ENCODE measurements at regions not wholly inside any gene's neighbourhood (a gene's known extent, or its start where the extent isn't known, plus 50 kb on each side); places are given as distances from the start of the nearest gene placed in this dataset.

DNA sequence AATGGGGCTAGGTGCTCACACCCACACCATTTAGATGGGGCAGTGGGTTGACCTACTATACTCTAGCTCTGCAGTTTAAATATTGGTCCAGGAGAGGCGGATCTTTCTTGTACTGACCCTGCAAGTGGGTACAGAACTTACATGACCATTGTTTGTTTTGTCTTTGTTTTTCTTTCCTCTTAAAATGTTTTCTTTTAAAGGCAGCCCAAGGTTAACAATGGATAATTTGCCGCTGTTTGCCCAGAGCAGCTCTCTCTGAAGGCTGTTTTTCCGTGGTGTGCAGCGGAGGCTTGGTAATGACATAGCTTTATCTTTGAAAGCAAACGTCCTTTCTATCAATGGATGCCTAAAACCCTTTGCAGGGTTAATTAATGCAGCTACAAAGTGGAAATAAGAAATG, 133.3 kb upstream of the MEX3C start:
- H2AFZ ChIP-seq (ENCODE audit: low read length): no peak overlapping the region
- TF ChIP-seq, protein P1, sequence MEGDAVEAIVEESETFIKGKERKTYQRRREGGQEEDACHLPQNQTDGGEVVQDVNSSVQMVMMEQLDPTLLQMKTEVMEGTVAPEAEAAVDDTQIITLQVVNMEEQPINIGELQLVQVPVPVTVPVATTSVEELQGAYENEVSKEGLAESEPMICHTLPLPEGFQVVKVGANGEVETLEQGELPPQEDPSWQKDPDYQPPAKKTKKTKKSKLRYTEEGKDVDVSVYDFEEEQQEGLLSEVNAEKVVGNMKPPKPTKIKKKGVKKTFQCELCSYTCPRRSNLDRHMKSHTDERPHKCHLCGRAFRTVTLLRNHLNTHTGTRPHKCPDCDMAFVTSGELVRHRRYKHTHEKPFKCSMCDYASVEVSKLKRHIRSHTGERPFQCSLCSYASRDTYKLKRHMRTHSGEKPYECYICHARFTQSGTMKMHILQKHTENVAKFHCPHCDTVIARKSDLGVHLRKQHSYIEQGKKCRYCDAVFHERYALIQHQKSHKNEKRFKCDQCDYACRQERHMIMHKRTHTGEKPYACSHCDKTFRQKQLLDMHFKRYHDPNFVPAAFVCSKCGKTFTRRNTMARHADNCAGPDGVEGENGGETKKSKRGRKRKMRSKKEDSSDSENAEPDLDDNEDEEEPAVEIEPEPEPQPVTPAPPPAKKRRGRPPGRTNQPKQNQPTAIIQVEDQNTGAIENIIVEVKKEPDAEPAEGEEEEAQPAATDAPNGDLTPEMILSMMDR (conservative IDR thresholded peaks at IDR 0.05): no peak
- no peak overlapping the region for H3K14ac ChIP-seq (ENCODE audit: insufficient read depth, low read length)
- H3K4me1 ChIP-seq (ENCODE audit: insufficient read depth, low read length): no peaks in the 10 kb centered on the region
- no peak overlapping the region for H3K4me2 ChIP-seq (ENCODE audit: insufficient read depth, insufficient read length, low read length)
- Mint-ChIP-seq H3K27ac (no peak overlapping the region), H3K4me1 (peaks cover 7 to 10% of the 10 kb centered on the region in 2 experiments), H3K27me3 (ENCODE audit: low read depth) (no peaks in the 10 kb centered on the region; the same call in 1 of the 2 replicates), H3K36me3 (ENCODE audit: insufficient read depth in 1 of 3, low read depth in 3 of 3) (no peaks in the 10 kb centered on the region), H3K4me3 (no peak overlapping the region), H3K9me3 (no peaks in the 10 kb centered on the region; a peak in 1 of 5 replicates)
- H4K5ac ChIP-seq (ENCODE audit: insufficient read length, low read depth, low read length): no peak overlapping the region
- H4K20me1 ChIP-seq (ENCODE audit: control insufficient read depth, insufficient read depth, insufficient read length): no peaks in the 10 kb centered on the region
- no peak overlapping the region for H2AK5ac ChIP-seq (ENCODE audit: insufficient read length, low read length)
- no peaks in the 10 kb centered on the region for H3K27me3 ChIP-seq (ENCODE audit: insufficient read depth, low read length)
- H2BK5ac ChIP-seq (ENCODE audit: insufficient read length, low read length): no peak overlapping the region
- no peak overlapping the region for H3K56ac ChIP-seq (ENCODE audit: insufficient read length, low read depth, low read length)
- H3K9me3 ChIP-seq (ENCODE audit: control insufficient read depth, low read depth, low read length): no peaks in the 10 kb centered on the region
- no peak overlapping the region for H4K91ac ChIP-seq (ENCODE audit: insufficient read length, low read depth, low read length)
- no peak overlapping the region for H4K8ac ChIP-seq (replicated peaks; ENCODE audit: insufficient read length, low read depth, low read length)
- H3K9ac ChIP-seq (ENCODE audit: extremely low read depth, insufficient read length, low read length): no peak overlapping the region
- no peaks in the 10 kb centered on the region for H3K79me2 ChIP-seq (ENCODE audit: insufficient read depth, low read length)
- no peak overlapping the region for H3K23ac ChIP-seq (ENCODE audit: insufficient read length, low read depth, low read length)
- no peak for DNase-seq
- H3K27ac ChIP-seq (ENCODE audit: insufficient read length, low read depth, low read length): no peak overlapping the region
- H3T11ph ChIP-seq (ENCODE audit: low read length): no peak overlapping the region
- no peak overlapping the region for H2BK12ac ChIP-seq (ENCODE audit: insufficient read length, low read depth, low read length)
- no peak overlapping the region for H3K4ac ChIP-seq (ENCODE audit: low read depth, low read length)
- WGBS (ENCODE audit: extremely low coverage, insufficient read length, low lambda C conversion rate): no CpG with 5 or more reads among the region's 5 CpGs
- H3K18ac ChIP-seq (ENCODE audit: insufficient read length, low read depth, low read length): no peak overlapping the region
- H3K23me2 ChIP-seq (ENCODE audit: insufficient read length, low read depth, low read length, poor library complexity, severe bottlenecking): no peaks in the 10 kb centered on the region
- no peak overlapping the region for H2BK20ac ChIP-seq (ENCODE audit: low read depth, low read length, poor library complexity, severe bottlenecking)
- no peaks in the 10 kb centered on the region for H3K79me1 ChIP-seq (ENCODE audit: insufficient read depth, low read depth, low read length, poor library complexity, severe bottlenecking)
- no peak overlapping the region for H2BK15ac ChIP-seq (ENCODE audit: low read depth, low read length)
- no peak overlapping the region for H2BK120ac ChIP-seq (ENCODE audit: low read depth, low read length, poor library complexity, severe bottlenecking)
